ENCODE measurements at regions not wholly inside any gene's neighbourhood (a gene's known extent, or its start where the extent isn't known, plus 50 kb on each side); places are given as distances from the start of the nearest gene placed in this dataset.

- no peak for TF ChIP-seq CTCF (IDR thresholded peaks at IDR 0.05)
- no peak for TF ChIP-seq POLR2A (IDR thresholded peaks at IDR 0.05)
These were observed 62.9 kb upstream of the TULP4 start for GRCh38 chr6:158249340-158249836.
